IMR-90 (cell line): ENCODE measurements at regions not wholly inside any gene's neighbourhood (a gene's known extent, or its start where the extent isn't known, plus 50 kb on each side); places are given as distances from the start of the nearest gene placed in this dataset.

Experiments used
- ATAC-seq: fragments of 200-7000 bp; cut with Tn5 transposase; 2 replicates; pipeline ENCODE4 v1.9.1; 2020; ENCODE audit warnings: low read depth, mild to moderate bottlenecking, moderate library complexity
- BruUV-seq: library from RNA; stranded (reverse); fragments of 400-500 nt; replicated peaks from 2 replicates; lab custom pipeline; 2021; lab: Mats Ljungman, UMichigan
- CTCF ChIA-PET: fragments of 300-600 bp; formaldehyde crosslinking; extraction: SDS; loops from one replicate; lab custom pipeline; 2021; ENCODE audit warnings: antibody characterized with exemption; lab: Yijun Ruan, JAX
- POLR2A ChIA-PET: fragments of 300-600 bp; sonication (Branson Sonifier 250); formaldehyde crosslinking; loops from one replicate; lab custom pipeline; 2022; ENCODE audit warnings: antibody characterized with exemption; ENCODE audit not compliant: unreplicated experiment; lab: Charles Lee
- DNase-seq: peaks from one replicate; pipeline ENCODE4 v3.0.0; 2013
- H2AFZ ChIP-seq: replicated peaks from 2 replicates; pipeline ENCODE3; 2013; ENCODE audit warnings: low read length, mild to moderate bottlenecking; ENCODE audit not compliant: poor library complexity
- H2AK5ac ChIP-seq: 2 replicates; pipeline ENCODE4 v1.6.1; 2013; ENCODE audit warnings: low read depth, low read length, inconsistent platforms
- H2AK9ac ChIP-seq: replicated peaks from 2 replicates; pipeline ENCODE3; 2013; ENCODE audit warnings: mild to moderate bottlenecking, low read depth, low read length, moderate library complexity; ENCODE audit not compliant: poor library complexity
- H2BK120ac ChIP-seq: 2 replicates; pipeline ENCODE4 v1.6.1; 2013; ENCODE audit warnings: low read depth, low read length, inconsistent platforms
- H2BK15ac ChIP-seq: 3 replicates; pipeline ENCODE4 v1.6.1; 2013; ENCODE audit warnings: low read depth, low read length, inconsistent platforms
- H2BK20ac ChIP-seq: 2 replicates; pipeline ENCODE4 v1.6.1; 2013; ENCODE audit warnings: low read depth, mild to moderate bottlenecking, inconsistent platforms, low read length, moderate library complexity
- H2BK5ac ChIP-seq: 2 replicates; pipeline ENCODE4 v1.6.1; 2013; ENCODE audit warnings: mild to moderate bottlenecking, low read depth, low read length, inconsistent platforms; ENCODE audit not compliant: poor library complexity, severe bottlenecking
- H3K14ac ChIP-seq: replicated peaks from 2 replicates; pipeline ENCODE4 v1.6.1; 2013; ENCODE audit warnings: low read depth, low read length, inconsistent platforms
- H3K18ac ChIP-seq: 2 replicates; pipeline ENCODE4 v1.6.1; 2013; ENCODE audit warnings: low read depth, low read length, control low read depth
- H3K23ac ChIP-seq: 2 replicates; pipeline ENCODE4 v1.6.1; 2013; ENCODE audit warnings: low read depth, low read length, inconsistent platforms
- H3K27ac ChIP-seq: 2 replicates; pipeline ENCODE4 v1.5.1; 2013; ENCODE audit warnings: mild to moderate bottlenecking, control low read depth, low read length; ENCODE audit not compliant: insufficient read depth
- H3K27me3 ChIP-seq: 2 replicates; pipeline ENCODE4 v1.6.1; 2013; ENCODE audit warnings: low read length; ENCODE audit not compliant: control insufficient read depth, insufficient read depth
- H3K36me3 ChIP-seq: 2 replicates; pipeline ENCODE4 v1.6.1; 2013; ENCODE audit warnings: low read length, mixed read lengths; ENCODE audit not compliant: control insufficient read depth, insufficient read depth
- H3K4ac ChIP-seq: 2 replicates; pipeline ENCODE4 v1.6.1; 2013; ENCODE audit warnings: low read depth, low read length, inconsistent platforms
- H3K4me1 ChIP-seq: 2 replicates; pipeline ENCODE4 v1.6.1; 2013; ENCODE audit warnings: low read length, mixed read lengths; ENCODE audit not compliant: control insufficient read depth, insufficient read depth
- H3K4me2 ChIP-seq: 2 replicates; pipeline ENCODE4 v1.6.1; 2013; ENCODE audit warnings: low read depth, mild to moderate bottlenecking, control low read depth, low read length, moderate library complexity
- H3K4me3 ChIP-seq: 2 replicates; pipeline ENCODE4 v1.5.1; 2013; ENCODE audit warnings: low read depth, mild to moderate bottlenecking, control low read depth, low read length, moderate library complexity; ENCODE audit not compliant: insufficient read depth
- H3K56ac ChIP-seq: 2 replicates; pipeline ENCODE4 v1.6.1; 2013; ENCODE audit warnings: low read length, inconsistent platforms; ENCODE audit not compliant: insufficient read depth; ENCODE audit errors: extremely low read depth
- H3K79me1 ChIP-seq, 2 experiments: 2 replicates each; pipeline ENCODE4 v1.6.1; 2013; ENCODE audit warnings: low read length in 2 of 2, inconsistent platforms in 1 of 2, low read depth in 1 of 2
- H3K9ac ChIP-seq: 2 replicates; pipeline ENCODE4 v1.6.1; 2013; ENCODE audit warnings: low read depth, low read length, control low read depth
- H3K9me1 ChIP-seq: 2 replicates; pipeline ENCODE4 v1.6.1; 2013; ENCODE audit warnings: low read length, inconsistent platforms; ENCODE audit not compliant: insufficient read depth
- H3K9me3 ChIP-seq: 2 replicates; pipeline ENCODE4 v1.6.1; 2013; ENCODE audit warnings: low read length; ENCODE audit not compliant: control insufficient read depth, insufficient read depth
- H4K20me1 ChIP-seq: 2 replicates; pipeline ENCODE4 v1.6.1; 2013; ENCODE audit warnings: low read length, inconsistent platforms; ENCODE audit not compliant: insufficient read depth
- H4K5ac ChIP-seq: 2 replicates; pipeline ENCODE4 v1.6.1; 2013; ENCODE audit warnings: mild to moderate bottlenecking, low read depth, low read length, control low read depth
- H4K8ac ChIP-seq, 2 experiments: 2 replicates each; pipeline ENCODE4 v1.6.1; 2013; ENCODE audit warnings: low read depth in 2 of 2, low read length in 2 of 2, control low read depth in 1 of 2, inconsistent platforms in 1 of 2
- H4K91ac ChIP-seq: 2 replicates; pipeline ENCODE4 v1.6.1; 2013; ENCODE audit warnings: low read depth, low read length, inconsistent platforms; ENCODE audit not compliant: insufficient read depth
- CEBPB ChIP-seq: IDR thresholded peaks from 2 replicates; pipeline ENCODE4 v1.6.1; 2012; ENCODE audit warnings: low read depth, low read length, improper control_type of control experiment
- CHD1 ChIP-seq: IDR thresholded peaks from 2 replicates; pipeline ENCODE4 v1.6.1; 2012; ENCODE audit warnings: low read depth, low read length, improper control_type of control experiment
- FOS ChIP-seq: fragments of 150-350 bp; IDR thresholded peaks from 2 replicates; pipeline ENCODE4 v1.6.1; 2016; ENCODE audit warnings: low read depth, low read length
- MAFK ChIP-seq: IDR thresholded peaks from 2 replicates; pipeline ENCODE4 v1.6.1; 2012; ENCODE audit warnings: low read depth, low read length, improper control_type of control experiment
- MAZ ChIP-seq: IDR thresholded peaks from 2 replicates; pipeline ENCODE4 v1.6.1; 2012; ENCODE audit warnings: low read depth, mild to moderate bottlenecking, low read length, improper control_type of control experiment, moderate library complexity, borderline replicate concordance
- MXI1 ChIP-seq: IDR thresholded peaks from 2 replicates; pipeline ENCODE4 v1.6.1; 2012; ENCODE audit warnings: low read depth, mild to moderate bottlenecking, low read length, moderate library complexity, borderline replicate concordance
- NFE2L2 ChIP-seq: fragments of 150-350 bp; IDR thresholded peaks from 2 replicates; pipeline ENCODE4 v1.6.1; 2016; ENCODE audit warnings: low read depth, mild to moderate bottlenecking, low read length
- POLR2A ChIP-seq: IDR thresholded peaks from 2 replicates; pipeline ENCODE4 v1.6.1; 2012; ENCODE audit warnings: mild to moderate bottlenecking, low read depth, low read length
- RAD21 ChIP-seq: IDR thresholded peaks from 2 replicates; pipeline ENCODE4 v1.6.1; 2012; ENCODE audit warnings: low read length, improper control_type of control experiment
- RCOR1 ChIP-seq: IDR thresholded peaks from 2 replicates; pipeline ENCODE4 v1.6.1; 2012; ENCODE audit warnings: mild to moderate bottlenecking, low read length, improper control_type of control experiment; ENCODE audit not compliant: insufficient replicate concordance
- RFX5 ChIP-seq: IDR thresholded peaks from 2 replicates; pipeline ENCODE4 v1.8.0; 2012; ENCODE audit warnings: low read depth, mild to moderate bottlenecking, low read length, moderate library complexity
- SMC3 ChIP-seq: fragments of 150-350 bp; IDR thresholded peaks from 2 replicates; pipeline ENCODE4 v1.6.1; 2016; ENCODE audit warnings: low read depth, mild to moderate bottlenecking, antibody characterized with exemption, low read length, moderate library complexity
- WGBS, 2 experiments: methylation state at CpG; one replicate each; pipeline versions ENCODE4 v1.1.5 to v1.1.7; 2013; ENCODE audit warnings: missing lambda C conversion rate in 2 of 2; ENCODE audit not compliant: insufficient read length in 1 of 2; ENCODE audit errors: extremely low coverage in 2 of 2; 5-methylcytosine and 5-hydroxymethylcytosine counted together
- dilution Hi-C: fragments of 300-500 bp; cut with HindIII; formaldehyde crosslinking; loops from one replicate; pipeline ENCODE4 v1.14.3; 2018; ENCODE audit warnings: low sequenced_read_pairs; ENCODE audit not compliant: unreplicated experiment
- in situ Hi-C: fragments of 300-500 bp; cut with MboI; formaldehyde crosslinking; loops from 3 replicates; pipeline ENCODE4 v1.14.3; 2019; ENCODE audit warnings: low sequenced_read_pairs, inconsistent platforms, mixed read lengths
- intact Hi-C: fragments of 100-400 bp; cut with micrococcal nuclease; formaldehyde crosslinking; loops from 2 replicates; pipeline ENCODE4 v1.10.0; 2022

GRCh38 chr2:8251856-8252255, 430.0 kb upstream of the ID2 start:
- H4K8ac ChIP-seq = no peak overlapping the region
- H3K27ac ChIP-seq = no peak overlapping the region
- no peak overlapping the region for H2AK5ac ChIP-seq
- POLR2A ChIA-PET = no interaction called here
- H2BK120ac ChIP-seq = no peak overlapping the region
- H2AFZ ChIP-seq = no peak overlapping the region
- no peak overlapping the region for H3K4me2 ChIP-seq
- DNase-seq (no peak), ATAC-seq (no peak)
- H4K91ac ChIP-seq = no peak overlapping the region
- CTCF ChIA-PET = no interaction called here
- in situ Hi-C loops (no loop called here), dilution Hi-C loops (no loop called here), intact Hi-C loops (no loop called here)
- H3K4ac ChIP-seq = no peak overlapping the region
- no peak overlapping the region for H3K18ac ChIP-seq
- H2BK15ac ChIP-seq = no peak overlapping the region
- H2BK5ac ChIP-seq = no peak overlapping the region
- no peak overlapping the region for H3K9ac ChIP-seq
- BruUV-seq = no TSS peak
- no peaks in the 10 kb centered on the region for H4K20me1 ChIP-seq
- H3K36me3 ChIP-seq = no peaks in the 10 kb centered on the region
- no peak for TF ChIP-seq CEBPB
- TF ChIP-seq NFE2L2 = no peak
- no peak for TF ChIP-seq POLR2A
- TF ChIP-seq CHD1 = no peak
- no peak for TF ChIP-seq RCOR1
- TF ChIP-seq SMC3 = no peak
- no peak for TF ChIP-seq FOS
- TF ChIP-seq MAZ = no peak
- no peak for TF ChIP-seq RFX5
- TF ChIP-seq MXI1 = no peak
- TF ChIP-seq RAD21 = no peak
- no peak for TF ChIP-seq MAFK
- H3K14ac ChIP-seq = no peak overlapping the region
- peaks cover 7% of the 10 kb centered on the region; the same call in 1 of the 2 replicates for H3K4me1 ChIP-seq
- H2AK9ac ChIP-seq = no peak overlapping the region
- H3K56ac ChIP-seq = no peak overlapping the region
- WGBS, 2 experiments = 83% methylated on average over 1 of the region's 7 CpGs; no CpG with 5 or more reads in 1 of the 2 experiments
- H3K4me3 ChIP-seq = no peak overlapping the region
- H4K5ac ChIP-seq = no peak overlapping the region
- no peaks in the 10 kb centered on the region for H3K9me1 ChIP-seq
- no peaks in the 10 kb centered on the region for H3K79me1 ChIP-seq
- no peaks in the 10 kb centered on the region; the same call in 1 of the 2 replicates for H3K27me3 ChIP-seq
- H2BK20ac ChIP-seq = no peak overlapping the region
- H3K23ac ChIP-seq = no peak overlapping the region
- no peaks in the 10 kb centered on the region for H3K9me3 ChIP-seq
